Stimulated activated CD4-positive, alpha-beta T cell treated with anti-CD3 and anti-CD28 coated beads, Interleukin-1b, Interleukin-23, amount 100 ng/mL, for 1 hour (primary cell): ENCODE measurements at regions not wholly inside any gene's neighbourhood (a gene's known extent, or its start where the extent isn't known, plus 50 kb on each side); places are given as distances from the start of the nearest gene placed in this dataset.

Experiments
- DNase-seq, 2 donors: peaks; one replicate each; pipeline ENCODE4 v3.0.0-alpha.2; 2020; ENCODE audit warnings: low read depth in 2 of 2

DNA sequence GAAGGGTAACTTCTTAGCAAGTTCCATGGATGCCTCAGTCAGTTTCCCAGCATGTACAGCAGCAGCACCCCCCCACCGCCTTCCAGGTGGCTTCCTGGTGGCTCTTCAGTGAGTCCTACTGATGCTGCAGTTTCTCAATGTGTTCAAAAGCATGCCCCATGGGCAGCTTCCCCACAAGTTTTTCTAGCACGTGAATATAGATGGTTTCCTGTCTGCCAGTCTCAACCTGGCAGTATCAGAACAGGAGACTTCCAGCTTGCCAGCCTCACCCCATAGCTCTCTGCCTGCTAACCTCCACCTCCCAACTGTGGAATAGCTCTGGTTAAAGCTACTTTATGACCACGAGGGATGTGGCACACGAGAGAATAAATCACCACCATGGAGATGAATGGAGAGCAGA, 188.3 kb upstream of the SLCO3A1 start:
- DNase-seq, result no peak

DNA sequence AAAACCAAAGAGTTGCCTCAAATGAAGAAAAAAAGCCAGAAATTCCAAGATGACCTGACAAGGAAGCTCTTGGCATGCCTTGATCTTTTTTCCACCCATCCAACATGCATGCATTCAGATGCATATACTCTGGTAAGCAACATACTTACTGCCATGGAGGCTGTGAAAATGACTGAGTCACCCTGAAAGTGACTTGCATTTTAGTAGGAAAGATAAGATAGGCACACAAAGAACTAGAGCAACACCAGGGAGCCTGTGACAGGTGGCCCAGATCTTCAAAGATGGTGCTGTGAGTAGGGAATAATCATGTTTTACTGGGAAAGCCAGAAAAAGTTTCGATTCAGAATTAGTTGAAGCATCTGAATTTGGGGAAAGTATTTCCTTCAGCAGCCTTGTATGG, 185.1 kb upstream of the SLCO3A1 start:
- no peak for DNase-seq

DNA sequence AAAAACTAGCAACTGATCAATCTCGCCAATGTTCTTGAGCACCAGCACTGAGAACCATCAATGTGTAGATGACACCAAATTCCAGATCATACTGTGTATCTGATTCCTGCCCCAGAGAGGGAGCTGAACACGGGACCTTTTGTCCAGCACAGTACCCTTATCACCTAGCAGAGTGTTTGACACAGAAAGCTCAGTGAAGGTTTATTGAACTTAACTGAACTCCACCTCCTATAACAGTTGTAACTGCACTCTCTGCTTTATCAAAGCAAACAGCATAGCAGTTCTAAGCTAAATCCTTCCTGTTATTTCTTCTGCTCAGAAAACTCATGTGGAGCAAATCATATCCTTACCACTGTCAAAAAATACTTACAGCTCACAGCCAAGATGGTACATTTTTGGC, 183.4 kb upstream of the SLCO3A1 start:
- DNase-seq, result no peak

DNA sequence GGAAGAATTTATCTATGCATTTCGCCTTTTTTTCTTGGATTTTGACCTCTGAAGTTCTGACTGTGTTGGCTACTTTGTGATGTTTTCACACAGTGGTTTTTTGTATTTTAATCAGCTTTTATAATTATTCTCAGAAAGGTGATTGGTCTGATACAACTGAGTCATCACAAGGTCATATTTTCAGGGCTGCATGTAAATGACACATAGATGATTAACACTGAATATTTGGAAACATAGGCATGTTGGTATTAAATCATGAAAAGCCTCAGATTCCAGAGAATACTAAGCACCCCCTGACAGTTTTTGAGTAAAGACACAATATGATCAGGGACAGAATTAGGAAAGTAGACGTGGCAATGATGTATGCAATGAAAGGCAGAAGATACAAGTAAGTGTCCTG, 175.5 kb upstream of the SLCO3A1 start:
- DNase-seq, result no peak

DNA sequence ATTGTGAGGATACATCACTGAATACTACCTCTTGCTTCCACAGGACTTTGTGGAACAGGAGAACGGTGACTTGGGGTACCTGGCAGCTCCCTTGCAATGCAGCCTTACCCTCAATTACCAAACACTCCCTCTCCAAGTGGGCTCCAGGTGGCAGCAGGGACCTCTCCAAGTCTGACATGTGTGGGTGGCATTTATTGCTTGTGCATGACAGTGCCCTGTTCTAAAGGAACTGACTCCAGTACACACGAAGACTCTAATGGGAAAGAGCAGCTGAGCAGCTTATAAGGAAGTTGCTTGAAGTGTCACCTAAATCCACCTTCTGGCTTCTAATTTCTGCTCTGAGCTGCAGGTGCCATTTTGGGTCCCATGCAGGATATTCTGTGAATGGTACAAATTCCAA, 174.1 kb upstream of the SLCO3A1 start:
- DNase-seq, result no peak

DNA sequence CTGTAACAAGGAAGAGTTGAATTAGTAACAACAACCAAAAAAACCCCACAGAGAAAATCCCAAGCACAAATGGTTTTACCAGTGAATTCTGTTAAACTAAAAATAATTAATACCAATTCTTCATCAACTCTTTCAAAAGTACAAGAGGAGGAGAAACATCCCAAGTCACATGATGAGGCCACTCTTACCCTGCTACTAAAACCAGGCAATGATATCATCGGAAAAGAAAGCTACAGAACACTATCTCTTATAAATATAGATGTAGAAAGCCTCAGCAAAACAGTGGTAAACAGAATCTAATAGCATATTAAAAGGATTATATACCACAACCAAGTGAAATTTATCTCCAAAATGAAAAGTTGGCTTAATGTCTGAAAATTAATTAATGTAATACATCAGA, 168.1 kb upstream of the SLCO3A1 start:
- no peak for DNase-seq

DNA sequence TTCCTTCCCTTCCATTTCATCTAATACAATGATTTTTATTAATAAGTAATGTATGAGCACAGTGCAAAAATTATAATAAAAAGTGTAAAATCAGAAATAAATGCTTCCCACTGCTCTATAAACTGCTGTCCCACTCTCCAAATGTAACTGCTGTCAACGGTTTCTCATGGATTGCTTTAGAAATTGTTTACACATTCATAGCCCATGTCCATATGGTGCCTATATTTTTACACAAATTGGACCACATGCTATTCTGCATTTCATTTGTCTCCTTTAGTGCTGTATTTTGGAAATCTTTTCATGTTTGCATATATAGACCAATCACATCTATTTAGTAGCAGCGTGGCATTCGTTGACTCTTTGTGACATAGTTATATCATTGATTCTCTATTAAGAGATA, 164.7 kb upstream of the SLCO3A1 start:
- no peak for DNase-seq

DNA sequence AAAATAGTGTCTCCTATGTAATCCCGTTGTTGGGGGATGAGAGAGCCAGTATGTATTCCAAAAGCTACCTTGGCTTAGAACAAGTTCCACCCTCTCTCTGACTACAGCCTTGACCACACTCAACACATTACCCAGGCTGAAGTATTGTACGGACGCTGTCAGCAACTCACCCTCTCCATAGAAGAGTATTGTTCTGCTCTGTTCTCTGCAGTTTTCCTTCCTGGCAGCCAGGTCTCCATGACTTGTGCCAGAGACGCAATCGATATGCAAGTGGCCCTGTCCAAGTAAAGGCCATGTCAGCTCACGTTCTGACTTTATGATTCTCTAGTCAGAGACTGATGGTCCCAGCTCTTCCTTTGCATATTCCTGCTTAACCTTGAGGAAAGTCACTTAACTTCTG, 164.1 kb upstream of the SLCO3A1 start:
- DNase-seq, result no peak

DNA sequence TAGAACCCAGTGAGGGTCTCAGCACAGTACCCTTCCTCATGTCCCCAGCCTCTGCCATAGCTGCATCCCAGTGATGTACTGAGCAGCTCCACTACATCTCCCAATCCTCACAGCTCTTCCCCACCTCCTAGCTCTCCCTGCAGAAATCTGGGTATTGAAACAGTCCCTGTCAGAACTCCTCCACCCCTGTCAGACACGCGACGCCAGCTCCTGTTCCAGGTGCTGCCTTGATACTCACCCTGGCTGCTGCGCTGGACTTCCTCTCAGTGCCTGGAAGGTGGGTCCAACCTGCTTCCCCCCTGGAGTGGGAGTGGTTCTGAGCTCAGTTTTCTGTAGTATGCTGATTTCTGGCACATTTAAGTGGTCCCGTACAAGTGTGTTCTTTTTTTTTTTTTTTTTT, 160.9 kb upstream of the SLCO3A1 start:
- no peak for DNase-seq

DNA sequence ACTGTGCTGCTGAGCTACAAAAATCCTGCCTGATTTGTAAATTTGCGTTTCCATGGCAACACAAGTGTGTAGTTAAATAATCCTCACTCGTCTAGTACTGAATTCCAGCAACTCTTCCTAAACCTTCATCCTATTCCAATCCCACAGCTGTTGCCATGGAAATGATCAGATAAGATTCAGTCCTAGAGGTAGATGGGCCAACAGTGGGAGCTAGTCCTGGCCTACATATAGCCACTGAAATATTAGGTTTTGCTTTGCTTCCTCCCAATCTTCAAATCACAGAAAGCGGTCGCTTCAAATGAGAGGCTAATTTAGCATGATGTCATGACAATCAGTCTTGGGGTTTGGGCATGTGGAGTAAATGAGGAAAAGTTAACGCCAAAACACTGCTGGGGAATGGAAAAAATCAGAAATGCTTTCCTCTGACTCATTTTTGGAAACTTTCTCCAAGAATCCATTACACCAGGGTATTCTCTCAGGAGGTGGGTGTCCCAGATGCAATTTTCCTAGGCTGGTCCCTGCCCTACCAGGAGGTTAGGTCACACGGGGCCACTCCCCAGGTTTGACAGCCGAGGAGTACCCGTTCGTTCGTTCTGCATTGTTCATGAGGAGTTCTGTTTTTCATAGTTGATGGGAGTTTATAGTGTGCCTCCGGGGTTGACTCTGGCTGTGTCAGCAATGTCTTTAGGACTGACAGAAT, 159.2 kb upstream of the SLCO3A1 start:
- no peak for DNase-seq

DNA sequence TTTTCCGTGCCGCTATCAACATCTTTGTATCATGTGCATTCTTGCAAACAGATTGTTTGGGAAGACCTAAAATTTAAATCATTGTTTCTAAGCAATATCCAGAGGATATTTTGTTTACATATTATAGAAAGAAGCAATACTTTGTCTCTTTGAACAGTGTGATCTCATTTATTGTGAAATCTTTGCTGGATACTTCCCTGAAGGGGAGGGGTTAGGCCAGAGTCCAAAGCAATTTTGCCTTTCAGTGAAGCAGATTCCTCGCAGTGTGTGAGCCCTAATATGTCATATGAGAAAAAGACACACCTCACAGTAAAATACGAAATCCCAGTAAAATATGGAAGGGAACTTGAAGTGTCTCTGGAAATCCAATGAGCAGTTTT, 158.7 kb upstream of the SLCO3A1 start:
- DNase-seq, result no peak

DNA sequence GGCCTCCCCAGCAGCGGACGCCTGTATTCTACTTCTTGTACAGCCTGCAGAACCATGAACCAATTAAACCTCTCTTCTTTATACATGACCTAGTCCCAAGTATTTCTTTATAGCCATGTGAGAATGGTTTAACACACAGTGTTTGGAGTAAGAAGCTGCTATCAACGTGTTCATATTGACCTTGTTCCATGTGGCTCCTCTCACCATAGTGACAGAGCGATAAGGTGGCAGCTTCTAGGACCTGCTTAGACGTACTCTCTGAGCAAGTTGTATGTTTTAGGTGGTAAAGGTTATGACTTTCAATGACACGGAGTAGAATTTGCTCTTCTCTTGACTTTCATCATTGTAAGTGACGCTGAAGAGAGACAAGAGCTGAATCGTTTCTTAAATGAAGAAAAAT, 157.7 kb upstream of the SLCO3A1 start:
- DNase-seq, result no peak

DNA sequence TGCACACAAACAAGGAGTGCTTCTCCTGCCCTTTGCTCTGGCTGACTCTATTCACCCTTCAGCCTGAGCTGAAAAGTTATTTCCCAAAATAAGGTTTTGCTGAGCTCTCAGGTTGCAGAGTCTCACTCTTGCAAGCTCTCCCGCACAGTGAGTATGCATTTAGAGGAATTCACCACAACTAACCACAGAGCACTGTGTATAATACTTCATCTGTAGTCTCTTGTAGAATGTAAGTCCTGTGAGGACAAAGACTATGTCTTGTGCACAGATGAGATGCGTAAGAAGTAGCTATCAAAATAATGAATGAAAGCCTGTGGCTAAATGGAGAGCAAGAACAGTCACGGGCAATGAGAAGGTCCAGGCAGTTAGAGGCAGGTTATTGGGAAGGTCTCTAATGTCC, 156.5 kb upstream of the SLCO3A1 start:
- no peak for DNase-seq

DNA sequence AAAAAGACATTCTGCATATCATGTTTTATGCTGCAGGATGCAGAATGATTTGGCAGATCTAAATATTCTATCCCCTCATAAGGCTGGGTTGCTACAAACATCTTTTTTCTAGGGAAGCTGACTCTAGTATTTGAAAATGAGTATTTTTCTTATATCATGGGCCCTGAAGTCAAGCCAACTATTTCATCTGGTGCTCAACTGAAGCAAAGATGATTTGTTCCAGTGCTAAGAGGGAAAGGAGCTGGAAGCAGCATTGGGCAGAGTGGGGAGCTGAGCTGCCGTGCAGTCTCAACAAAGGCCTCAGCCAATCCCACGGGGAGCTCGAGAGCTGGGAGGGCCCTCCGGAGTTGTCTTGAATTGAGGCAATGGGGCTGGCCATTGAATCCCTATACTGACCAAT, 155.3 kb upstream of the SLCO3A1 start:
- DNase-seq, result no peak

DNA sequence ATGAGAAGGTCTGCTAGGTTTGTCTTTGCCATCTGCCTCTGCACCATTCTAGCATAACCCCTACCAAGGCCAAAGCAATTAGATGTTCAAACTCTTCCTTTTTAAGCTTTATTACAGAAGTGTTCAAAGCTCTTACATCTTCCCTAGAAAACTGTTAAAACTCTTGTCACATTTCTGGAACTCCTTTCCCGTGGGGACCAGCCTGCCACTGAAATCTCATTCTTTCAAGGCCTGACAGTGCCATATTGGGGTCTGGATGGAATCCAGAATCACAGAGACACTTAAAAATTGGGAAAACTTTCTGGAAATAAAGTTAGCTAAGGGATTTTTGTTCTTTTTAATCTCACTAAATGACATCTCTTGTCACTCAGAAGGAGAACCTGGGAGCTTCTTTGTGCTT, 153.8 kb upstream of the SLCO3A1 start:
- no peak for DNase-seq

DNA sequence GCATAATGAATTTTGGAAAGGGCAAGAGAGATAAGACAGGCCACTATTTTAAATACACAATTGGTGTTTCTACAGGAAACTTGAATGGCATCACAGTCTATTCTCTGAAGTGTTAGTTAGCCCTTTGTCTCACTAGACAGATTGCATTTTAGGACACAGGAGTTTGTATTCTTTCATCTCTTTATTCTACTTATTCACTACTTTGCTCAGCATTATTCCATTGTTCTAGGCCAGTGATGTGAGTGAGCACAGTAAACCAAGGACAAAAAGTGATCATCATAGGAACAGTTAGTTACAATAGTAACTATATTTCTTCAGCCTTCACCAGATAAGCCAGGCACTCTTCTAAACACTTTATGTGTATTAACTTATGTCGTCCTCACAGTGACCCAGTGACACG, 150.2 kb upstream of the SLCO3A1 start:
- DNase-seq, result no peak

DNA sequence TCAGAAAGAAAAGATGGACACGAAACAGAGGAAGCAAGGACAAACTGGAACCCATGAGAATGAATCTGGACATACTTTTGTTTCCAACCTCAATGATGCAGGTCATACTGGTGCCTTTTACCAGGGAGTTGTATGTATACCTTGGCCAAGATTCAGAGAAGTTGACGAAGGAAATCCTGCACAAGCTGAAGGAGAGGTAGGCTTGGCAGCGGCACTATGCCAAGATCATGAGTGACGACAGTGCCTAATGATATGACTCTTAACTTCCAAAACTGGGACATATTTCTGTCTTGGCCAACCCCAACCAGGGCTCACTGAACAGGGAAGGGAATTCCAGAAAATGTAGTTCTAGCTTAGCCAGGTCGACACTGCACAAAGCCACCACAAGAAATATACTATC, 149.2 kb upstream of the SLCO3A1 start:
- no peak for DNase-seq

DNA sequence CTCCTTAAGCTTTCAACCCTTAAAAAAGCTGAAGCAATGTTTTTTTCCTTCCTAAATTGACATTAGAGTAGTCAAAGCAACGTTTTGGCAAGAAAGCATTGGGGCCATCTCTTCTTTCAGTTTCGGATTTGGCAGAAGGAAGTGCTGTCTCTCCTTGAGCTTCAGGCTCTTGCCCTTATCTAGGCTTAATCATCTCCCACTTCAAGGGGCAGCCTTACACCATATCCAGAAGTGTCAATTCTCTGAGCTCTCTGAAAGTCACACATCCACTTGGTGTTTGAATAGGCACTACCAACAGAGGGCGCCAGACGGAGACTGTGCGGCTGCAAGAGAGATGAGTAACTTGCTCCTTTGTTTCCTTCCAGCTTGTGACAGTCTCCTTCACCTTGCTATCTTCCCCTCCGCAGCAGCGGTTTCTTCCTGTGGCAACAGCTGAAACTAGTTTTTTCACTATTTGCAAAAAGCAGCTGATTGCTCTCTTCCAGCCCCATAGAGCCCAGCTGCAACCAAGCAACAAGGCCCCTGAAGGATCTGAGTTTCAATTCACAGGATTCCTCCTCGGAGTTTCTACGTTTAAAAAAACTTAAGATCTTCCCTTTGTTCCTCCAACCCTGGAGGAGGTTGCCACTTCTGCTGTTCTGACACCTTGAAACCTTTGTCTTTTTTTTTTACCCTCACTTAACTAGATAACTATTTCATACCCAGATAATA, 147.0 kb upstream of the SLCO3A1 start:
- DNase-seq, result peak; percentile 54 to 63

DNA sequence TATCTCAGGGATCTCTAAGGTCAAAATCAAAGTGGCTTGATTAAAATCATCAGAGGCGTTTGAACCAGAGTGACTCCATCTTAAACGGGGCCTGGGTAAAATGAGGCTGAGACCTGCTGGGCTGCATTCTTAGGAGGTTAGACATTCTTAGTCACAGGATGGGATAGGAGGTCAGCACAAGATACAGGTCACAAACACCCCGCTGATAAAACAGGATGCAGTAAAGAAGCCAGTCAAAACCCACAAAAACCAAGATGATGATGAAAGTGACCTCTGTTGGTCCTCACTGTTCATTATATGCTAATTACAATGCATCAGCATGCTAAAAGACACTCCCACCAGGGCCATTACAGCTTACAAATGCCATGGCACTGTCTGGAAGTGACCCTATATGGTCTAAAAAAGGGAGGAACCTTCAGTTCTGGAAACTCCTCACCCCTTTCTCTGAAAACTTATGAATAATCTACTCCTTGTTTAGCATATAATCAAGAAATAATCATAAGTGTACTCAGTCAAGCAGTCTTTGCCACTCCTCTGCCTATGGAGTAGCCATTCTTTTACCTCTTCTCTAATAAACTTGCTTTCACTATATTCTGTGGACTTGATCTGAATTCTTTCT, 143.3 kb upstream of the SLCO3A1 start:
- DNase-seq, result no peak

DNA sequence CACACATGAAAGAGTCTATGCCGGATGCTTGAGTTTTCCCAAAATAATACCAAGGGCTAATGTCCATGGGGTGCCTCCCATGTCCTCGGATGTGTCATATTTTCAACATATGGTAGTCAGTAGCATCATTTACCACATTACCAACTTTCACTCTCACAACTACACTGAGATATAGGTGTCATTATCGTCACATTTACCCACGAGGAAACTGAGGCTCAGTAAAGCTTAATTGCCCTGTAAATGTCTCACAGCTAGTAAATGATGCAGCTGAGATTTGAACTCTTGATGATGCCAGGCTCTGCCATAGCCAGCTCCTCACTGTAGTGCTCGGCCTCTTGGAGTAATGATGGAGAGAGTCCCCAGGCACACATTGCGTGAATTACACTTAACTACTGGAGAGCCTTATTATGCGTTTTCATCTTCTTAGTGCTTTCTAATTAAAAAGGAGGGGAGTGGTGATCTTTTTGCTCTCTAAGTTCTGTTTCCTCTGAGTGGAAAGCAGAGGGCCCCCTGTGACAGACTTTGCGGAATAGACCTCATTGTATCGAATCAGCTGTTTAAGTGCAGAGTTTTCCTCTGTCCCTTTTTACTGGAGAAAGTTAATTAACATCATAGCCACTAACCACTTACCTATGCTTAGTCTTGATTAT, 142.0 kb upstream of the SLCO3A1 start:
- DNase-seq, result no peak

DNA sequence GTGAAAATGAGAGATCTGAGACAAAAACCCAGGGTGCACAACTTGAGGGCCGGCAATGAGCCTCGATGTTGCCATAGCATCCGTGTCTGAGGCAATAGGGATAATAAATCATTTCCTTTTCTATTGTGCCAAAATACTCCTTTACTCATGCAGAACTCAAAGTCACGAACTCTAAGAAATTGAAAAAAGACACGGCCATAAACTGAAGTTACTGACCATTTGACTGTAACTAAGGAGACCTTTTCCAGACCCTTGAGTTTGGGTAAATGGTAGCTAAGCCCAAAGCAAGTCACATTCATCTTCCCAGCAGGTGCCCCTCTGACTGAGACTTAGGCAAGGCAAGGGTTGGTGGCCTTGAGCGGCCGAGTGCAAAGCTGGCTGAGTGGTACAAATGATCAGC, 141.2 kb upstream of the SLCO3A1 start:
- no peak for DNase-seq

DNA sequence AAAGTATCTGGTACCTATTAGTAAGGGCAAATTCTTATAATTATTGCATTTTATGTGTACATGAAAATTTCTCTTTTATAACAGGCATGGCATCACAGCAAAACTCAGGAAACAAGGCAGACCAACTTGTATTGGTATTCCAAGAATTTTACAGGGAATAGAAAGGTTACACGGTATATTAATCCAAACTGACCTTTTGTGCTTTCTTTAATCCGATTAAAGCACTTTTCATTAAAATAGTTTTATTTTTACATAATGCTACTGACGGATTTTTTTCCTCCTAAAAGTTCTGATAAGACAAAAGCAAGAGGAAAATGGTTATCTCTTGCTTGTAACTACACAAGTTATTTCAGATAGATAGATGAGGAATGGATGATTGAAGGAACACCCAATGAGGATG, 137.0 kb upstream of the SLCO3A1 start:
- DNase-seq, result no peak

DNA sequence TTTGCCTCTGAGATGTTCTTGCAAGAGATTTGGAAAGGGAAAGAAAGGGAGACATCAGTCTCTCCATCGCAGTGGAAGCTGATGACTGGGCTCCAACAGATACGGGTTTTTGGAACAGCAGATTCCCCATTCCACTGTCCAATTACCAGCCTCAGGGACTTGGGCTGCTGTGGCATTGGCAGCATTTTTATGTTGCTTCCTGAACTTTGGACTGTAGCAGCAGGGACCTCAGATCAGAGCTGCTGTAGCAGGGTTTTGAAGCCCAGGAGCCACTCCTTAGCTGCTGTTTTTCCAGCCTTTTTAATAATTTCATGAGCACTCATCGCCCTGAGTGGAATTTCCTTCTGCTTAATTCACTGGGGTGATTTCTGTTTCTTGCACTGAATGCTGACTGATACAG, 135.7 kb upstream of the SLCO3A1 start:
- DNase-seq, result no peak
